ENCODE measurements at regions not wholly inside any gene's neighbourhood (a gene's known extent, or its start where the extent isn't known, plus 50 kb on each side); places are given as distances from the start of the nearest gene placed in this dataset.

- H3K36me3 ChIP-seq: no peaks in the 10 kb centered on the region
- no peak for TF ChIP-seq CTCF (IDR thresholded peaks at IDR 0.05)
- TF ChIP-seq POLR2AphosphoS5 (IDR thresholded peaks at IDR 0.05): no peak
- no peak for TF ChIP-seq EP300 (IDR thresholded peaks at IDR 0.05)
- TF ChIP-seq POLR2A (IDR thresholded peaks at IDR 0.05): no peak
- ATAC-seq (ENCODE audit: low FRiP score in 2 of 2) (no peak), DNase-seq (no peak)
- no peak overlapping the region for H3K4me3 ChIP-seq
- no peak overlapping the region for H3K27ac ChIP-seq
- H3K4me1 ChIP-seq: peaks cover 0 to 7% (median 0%) of the 10 kb centered on the region in 4 donors
- H3K27me3 ChIP-seq: no peaks in the 10 kb centered on the region
- 90 to 92% methylated on average over 6 of the region's 6 CpGs for WGBS, 2 donors
- peaks cover 0 to 5% (median 0%) of the 10 kb centered on the region in 4 donors for H3K9me3 ChIP-seq
Measured at GRCh38 chr7:67414858-67415257, 418.2 kb downstream of the TYW1 start.

- 88 to 91% methylated on average over 7 of the region's 7 CpGs for WGBS, 2 donors
- TF ChIP-seq CTCF (IDR thresholded peaks at IDR 0.05): no peak
- no peak for TF ChIP-seq POLR2A (IDR thresholded peaks at IDR 0.05)
- TF ChIP-seq POLR2AphosphoS5 (IDR thresholded peaks at IDR 0.05): no peak
- no peak for TF ChIP-seq EP300 (IDR thresholded peaks at IDR 0.05)
Measured at GRCh38 chr7:67422601-67423000, 426.0 kb downstream of the TYW1 start.

GRCh38 chr7:67423065-67423464 is 426.4 kb downstream of the TYW1 start:
- Histone ChIP-seq H3K27ac (no peak overlapping the region), H3K4me1 (no peaks in the 10 kb centered on the region), H3K27me3 (no peaks in the 10 kb centered on the region), H3K4me3 (no peak overlapping the region), H3K36me3 (no peaks in the 10 kb centered on the region), H3K9me3 (no peaks in the 10 kb centered on the region)
- 59 to 63% methylated on average over 8 to 9 of the region's 9 CpGs for WGBS, 2 donors
- DNase-seq: no peak
- no peak for ATAC-seq (ENCODE audit: low FRiP score in 2 of 2)
- no peak for TF ChIP-seq POLR2A (IDR thresholded peaks at IDR 0.05)
- no peak for TF ChIP-seq EP300 (IDR thresholded peaks at IDR 0.05)
- no peak for TF ChIP-seq CTCF (IDR thresholded peaks at IDR 0.05)
- TF ChIP-seq POLR2AphosphoS5 (IDR thresholded peaks at IDR 0.05): no peak

More at GRCh38 chr7:67422601-67423000, 426.0 kb downstream of the TYW1 start:
- DNase-seq: no peak
- Histone ChIP-seq H3K36me3 (no peaks in the 10 kb centered on the region), H3K4me3 (no peak overlapping the region), H3K4me1 (no peaks in the 10 kb centered on the region), H3K27me3 (no peaks in the 10 kb centered on the region), H3K27ac (no peak overlapping the region), H3K9me3 (no peaks in the 10 kb centered on the region)
- no peak for ATAC-seq (ENCODE audit: low FRiP score in 2 of 2)

- Histone ChIP-seq H3K27ac (no peak overlapping the region), H3K36me3 (no peaks in the 10 kb centered on the region), H3K27me3 (no peaks in the 10 kb centered on the region), H3K9me3 (no peaks in the 10 kb centered on the region), H3K4me3 (no peak overlapping the region), H3K4me1 (no peaks in the 10 kb centered on the region)
- no peak for ATAC-seq (ENCODE audit: low FRiP score in 2 of 2)
- TF ChIP-seq POLR2A (IDR thresholded peaks at IDR 0.05) (no peak), POLR2AphosphoS5 (IDR thresholded peaks at IDR 0.05) (no peak), EP300 (IDR thresholded peaks at IDR 0.05) (no peak), CTCF (IDR thresholded peaks at IDR 0.05) (no peak)
- DNase-seq: no peak
- WGBS, 2 donors: 79 to 100% methylated on average over 1 to 3 of the region's 3 CpGs
Measured at GRCh38 chr7:67426654-67427053, 430.0 kb downstream of the TYW1 start.

GRCh38 chr7:67429735-67430134 is 433.1 kb downstream of the TYW1 start:
- no peak overlapping the region for H3K4me3 ChIP-seq
- H3K36me3 ChIP-seq: no peaks in the 10 kb centered on the region
- no peaks in the 10 kb centered on the region for H3K4me1 ChIP-seq
- TF ChIP-seq EP300 (IDR thresholded peaks at IDR 0.05): no peak
- no peak for TF ChIP-seq POLR2A (IDR thresholded peaks at IDR 0.05)
- no peak for TF ChIP-seq CTCF (IDR thresholded peaks at IDR 0.05)
- TF ChIP-seq POLR2AphosphoS5 (IDR thresholded peaks at IDR 0.05): no peak
- no peak overlapping the region for H3K27ac ChIP-seq
- 93 to 98% methylated on average over 4 of the region's 4 CpGs for WGBS, 2 donors
- DNase-seq: no peak
- H3K27me3 ChIP-seq: no peaks in the 10 kb centered on the region
- no peaks in the 10 kb centered on the region for H3K9me3 ChIP-seq
- no peak for ATAC-seq (ENCODE audit: low FRiP score in 2 of 2)
